Activated CD4-positive, CD25-positive, alpha-beta regulatory T cell treated with anti-CD3 and anti-CD28 coated beads, Interleukin-2, amount 50 U/mL, for 72 hours (primary cell): ENCODE measurements at regions not wholly inside any gene's neighbourhood (a gene's known extent, or its start where the extent isn't known, plus 50 kb on each side); places are given as distances from the start of the nearest gene placed in this dataset.

Experiments used
- DNase-seq: peaks from one replicate; pipeline ENCODE4 v3.0.0; 2021

- DNase-seq, result no peak
Observed at GRCh38 chr15:91476861-91477260, 376.6 kb upstream of the SLCO3A1 start.

GRCh38 chr15:91478717-91479191, 374.8 kb upstream of the SLCO3A1 start:
- no peak for DNase-seq

DNA sequence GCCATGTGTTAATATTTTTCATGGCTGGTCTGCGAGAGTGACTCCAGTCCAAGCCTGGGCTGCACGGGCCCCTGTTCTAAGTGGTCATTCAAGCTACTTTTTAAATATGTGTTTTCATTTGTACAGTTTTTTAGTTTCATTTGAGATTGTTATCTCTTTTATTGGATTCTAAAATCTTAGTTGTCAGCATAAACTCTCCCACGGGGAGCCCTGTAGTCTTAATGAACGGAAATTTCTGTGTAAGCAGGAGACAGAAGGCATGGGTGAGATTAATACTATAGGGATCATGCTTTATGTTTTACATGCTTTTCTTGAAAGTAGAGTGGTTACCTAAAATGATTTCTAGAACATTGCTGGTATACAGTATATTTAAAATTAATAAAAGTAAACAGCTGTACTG, 373.1 kb upstream of the SLCO3A1 start:
- DNase-seq, result no peak

GRCh38 chr15:91482799-91483198, 370.7 kb upstream of the SLCO3A1 start:
- DNase-seq, result no peak

DNA sequence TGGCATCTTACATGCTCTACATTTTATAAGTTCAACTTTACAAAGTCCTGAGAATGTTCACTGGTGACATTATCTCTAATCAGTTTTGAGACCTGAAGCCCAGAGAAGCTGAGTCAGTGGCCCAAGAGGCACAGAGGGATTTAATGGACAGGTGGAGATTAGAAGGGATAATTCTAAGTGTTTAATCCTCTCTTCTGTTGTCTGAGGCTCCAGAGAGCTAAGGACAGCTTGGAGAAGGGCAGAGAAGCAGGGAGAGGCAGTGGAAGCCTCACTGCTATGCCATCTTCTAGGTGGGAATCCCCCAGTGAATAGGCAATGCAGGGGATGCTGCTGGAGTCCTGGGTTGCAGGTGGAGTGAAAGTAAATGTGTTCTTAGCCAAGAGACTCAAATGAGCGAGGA, 369.4 kb upstream of the SLCO3A1 start:
- DNase-seq, result no peak

- DNase-seq, result no peak
Observed at GRCh38 chr15:91488452-91488851, 365.1 kb upstream of the SLCO3A1 start.

DNA sequence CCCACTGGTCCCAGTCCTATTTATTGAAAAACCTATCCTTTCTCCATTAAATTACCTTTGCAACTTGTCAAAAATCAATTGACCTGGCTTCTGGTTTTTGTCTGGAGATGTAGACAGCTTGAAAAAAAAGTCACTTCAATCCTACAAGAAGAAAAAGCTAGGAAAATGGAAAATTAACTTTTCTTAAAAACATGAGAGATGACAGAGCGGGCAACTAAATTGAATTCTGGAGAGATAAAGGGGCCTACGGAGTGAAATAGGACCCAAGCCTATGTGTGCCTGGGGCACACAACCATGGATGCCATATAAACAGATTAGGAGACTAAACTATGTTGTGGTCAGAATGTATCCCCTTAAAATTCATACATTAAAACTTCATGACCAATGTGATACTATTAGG, 363.3 kb upstream of the SLCO3A1 start:
- no peak for DNase-seq

- DNase-seq, result no peak
Observed at GRCh38 chr15:91491101-91491950, 362.2 kb upstream of the SLCO3A1 start.

DNA sequence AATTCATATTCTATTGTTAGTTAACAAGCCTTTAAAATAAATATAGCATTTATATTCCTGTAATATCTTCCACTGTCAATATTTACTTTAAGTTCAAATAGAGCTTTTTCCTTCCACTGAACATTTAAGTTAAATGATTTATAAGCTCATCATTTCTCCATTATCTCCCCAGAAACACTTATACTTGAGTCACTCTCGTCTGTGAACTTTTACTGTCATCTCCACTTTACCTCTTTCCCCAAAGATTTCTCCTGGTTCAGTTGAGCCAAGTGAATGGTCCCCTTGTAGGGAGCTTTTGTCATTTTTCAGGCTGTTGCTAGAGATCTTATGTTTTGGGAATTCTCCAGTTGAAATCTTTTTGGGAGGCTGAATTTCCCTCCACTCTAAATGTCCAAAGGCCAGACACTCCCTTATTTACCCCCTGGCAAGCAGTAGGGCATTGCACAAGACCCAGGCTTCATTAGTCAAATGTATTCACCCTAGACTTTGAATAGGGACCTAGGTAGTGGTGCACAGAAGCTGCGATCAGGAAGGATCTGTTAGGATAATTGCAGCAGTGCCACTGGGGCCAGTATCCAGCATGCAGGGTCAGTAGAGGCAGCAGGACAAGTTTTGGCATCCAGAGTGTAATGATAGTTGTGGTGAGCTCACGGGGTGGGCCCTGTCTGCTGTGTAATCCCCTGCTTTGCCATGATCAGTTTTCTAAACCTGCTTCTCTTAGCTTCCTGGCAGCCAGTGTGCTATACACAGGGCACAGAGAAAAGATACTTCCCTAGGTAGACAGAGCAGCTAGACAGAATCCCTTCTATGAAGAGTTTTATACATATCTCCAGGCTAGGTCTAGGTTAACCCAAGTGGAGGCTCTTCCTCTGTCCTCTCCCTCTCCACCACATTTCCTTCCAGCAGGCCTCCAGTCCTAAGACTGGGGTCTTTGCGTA, 356.5 kb upstream of the SLCO3A1 start:
- DNase-seq, result no peak

- DNase-seq, result no peak
Observed at GRCh38 chr15:91498046-91498748, 355.3 kb upstream of the SLCO3A1 start.

DNA sequence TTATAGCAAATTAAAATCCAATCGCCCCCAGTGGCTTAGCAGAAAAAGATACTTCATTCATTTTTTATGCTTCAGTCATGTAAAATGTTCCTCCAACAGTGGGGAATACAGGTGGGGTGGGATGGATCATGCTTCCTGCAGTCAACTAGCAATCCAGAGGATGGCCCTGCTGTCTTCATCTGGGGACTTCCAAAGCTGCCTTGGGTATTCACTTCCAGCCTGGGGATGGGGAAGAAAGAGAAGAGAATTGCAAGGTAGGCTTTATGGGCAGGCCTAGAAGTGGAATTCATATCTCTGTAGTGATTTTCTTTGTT, 354.8 kb upstream of the SLCO3A1 start:
- DNase-seq, result no peak

GRCh38 chr15:91499774-91500383, 353.6 kb upstream of the SLCO3A1 start:
- DNase-seq, result no peak

- no peak for DNase-seq
Observed at GRCh38 chr15:91508633-91509032, 344.9 kb upstream of the SLCO3A1 start.

DNA sequence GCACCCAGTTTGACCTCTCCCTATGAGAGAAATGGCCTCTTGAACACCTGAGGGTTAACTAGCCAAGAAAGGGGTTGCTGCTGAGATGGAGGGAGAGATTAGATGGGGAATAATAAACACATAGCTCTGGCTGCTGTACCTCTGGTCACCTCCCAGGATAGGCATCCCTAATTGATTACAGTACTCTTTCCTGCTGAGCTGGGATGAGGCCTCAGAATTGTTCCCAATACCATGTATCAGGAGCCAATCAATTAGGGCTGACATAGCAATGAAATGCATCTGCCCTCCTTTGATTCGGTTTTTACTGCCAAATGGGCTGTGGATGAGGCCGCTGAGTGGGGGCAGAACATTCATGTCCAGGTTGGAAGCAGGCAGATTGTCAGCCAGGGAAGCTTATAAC, 339.4 kb upstream of the SLCO3A1 start:
- DNase-seq, result no peak

- no peak for DNase-seq
Observed at GRCh38 chr15:91515188-91515754, 338.2 kb upstream of the SLCO3A1 start.

DNA sequence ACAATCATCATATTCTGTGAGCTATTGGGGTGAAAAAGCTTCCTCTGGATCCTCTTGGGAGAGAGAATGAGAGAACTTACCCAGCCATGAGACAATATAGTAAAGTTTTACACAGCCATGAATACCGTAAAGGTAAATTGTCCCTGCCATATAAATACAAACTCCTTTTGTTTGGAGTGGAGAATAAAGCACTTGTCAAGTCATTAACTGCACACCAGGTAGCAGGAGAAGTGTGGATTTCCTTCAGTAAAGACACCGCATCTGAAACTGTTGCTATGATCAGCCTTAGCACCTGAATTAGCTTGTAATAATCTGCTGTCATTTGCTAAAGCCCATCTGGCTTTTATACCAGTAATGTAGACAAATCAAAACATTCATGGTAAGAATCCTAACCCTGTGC, 336.6 kb upstream of the SLCO3A1 start:
- DNase-seq, result no peak

- DNase-seq, result no peak
Observed at GRCh38 chr15:91517491-91518200, 335.9 kb upstream of the SLCO3A1 start.

DNA sequence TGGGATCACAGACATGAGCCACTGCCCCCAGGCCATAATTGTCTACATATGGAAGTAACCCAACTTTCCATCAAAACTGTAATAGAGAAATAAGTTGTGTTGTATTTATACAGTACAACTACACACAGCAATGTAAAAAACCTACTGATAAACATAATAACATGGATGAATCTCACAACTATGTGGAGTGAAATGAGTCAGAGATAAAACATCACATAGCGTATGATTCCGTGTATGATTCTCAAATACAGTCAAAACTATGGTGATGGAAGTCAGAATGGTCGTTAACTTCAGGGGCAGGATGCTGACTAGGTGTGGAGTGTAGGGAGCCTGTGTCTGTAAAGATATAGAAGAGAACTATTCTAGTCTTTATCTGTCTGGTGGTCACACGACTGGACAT, 332.7 kb upstream of the SLCO3A1 start:
- DNase-seq, result no peak

- no peak for DNase-seq
Observed at GRCh38 chr15:91521548-91521947, 332.0 kb upstream of the SLCO3A1 start.

GRCh38 chr15:91521996-91522395, 331.5 kb upstream of the SLCO3A1 start:
- no peak for DNase-seq

DNA sequence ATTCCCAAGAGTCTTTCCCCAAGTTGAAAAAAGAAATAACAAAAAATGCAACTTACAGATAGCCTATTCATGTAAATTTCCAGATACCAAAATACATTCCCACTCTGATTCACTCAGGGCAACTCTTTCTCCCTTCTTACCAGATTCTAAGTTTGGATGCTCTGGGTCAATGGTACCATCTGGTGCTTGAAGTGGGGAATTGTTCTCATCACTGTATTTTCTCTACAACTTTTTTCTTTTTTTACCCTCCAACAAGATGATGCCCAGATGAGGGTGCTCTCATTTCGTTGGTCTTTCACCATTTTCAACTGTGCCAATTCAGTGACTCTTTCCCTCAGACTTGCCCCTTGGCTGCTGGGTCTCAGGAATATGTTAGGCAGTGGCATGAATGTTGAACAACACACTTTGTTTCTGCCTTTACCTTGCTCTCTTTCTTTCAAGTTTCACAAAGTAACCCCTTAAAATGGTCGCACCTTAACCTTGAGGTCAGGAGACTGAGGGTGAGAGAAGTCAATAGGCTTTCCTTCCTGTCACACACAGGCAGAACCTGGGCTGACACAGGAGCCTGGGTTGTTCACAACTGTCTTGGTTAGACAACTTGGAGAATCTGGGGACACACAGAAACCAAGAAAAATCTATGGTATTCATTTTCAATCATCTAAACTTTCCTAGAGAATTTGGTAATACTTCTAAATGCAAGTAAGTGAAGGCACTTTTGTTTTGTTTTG, 330.7 kb upstream of the SLCO3A1 start:
- DNase-seq, result no peak
